ENCODE measurements at regions not wholly inside any gene's neighbourhood (a gene's known extent, or its start where the extent isn't known, plus 50 kb on each side); places are given as distances from the start of the nearest gene placed in this dataset.

DNA sequence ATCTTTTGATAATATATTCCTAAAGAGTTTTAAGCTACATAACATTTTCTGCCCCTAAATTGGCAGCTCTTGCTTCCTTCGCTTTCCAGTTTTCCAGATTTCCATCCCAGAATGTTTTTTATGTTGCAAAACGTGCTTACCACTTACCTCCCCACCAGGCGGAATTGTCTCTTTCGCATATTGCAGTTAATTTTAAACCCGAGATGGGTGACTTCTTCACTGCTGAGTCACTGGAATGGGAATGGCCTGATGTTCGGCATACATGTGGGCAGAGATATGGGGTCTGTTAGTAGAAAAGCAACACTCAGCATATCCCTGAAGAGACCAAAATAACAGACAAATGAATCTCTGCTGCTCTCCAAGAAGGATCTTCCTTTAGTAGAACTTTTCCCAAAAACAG is 491.2 kb downstream of the PREX1 start:
- H3K27ac ChIP-seq (ENCODE audit: low read depth in 1 of 2, low read length in 2 of 2): no peak overlapping the region
- Mint-ChIP-seq H3K9me3 (peaks cover 0 to 5% (median 0%) of the 10 kb centered on the region in 7 donors), H3K36me3 (no peaks in the 10 kb centered on the region), H3K27me3 (ENCODE audit: low read depth in 3 of 3) (peaks cover 6 to 13% (median 11%) of the 10 kb centered on the region in 3 donors), H3K4me1 (no peaks in the 10 kb centered on the region), H3K27ac (no peak overlapping the region), H3K4me3 (no peak overlapping the region)
- H3K27me3 ChIP-seq (ENCODE audit: control insufficient read depth in 2 of 2, insufficient read depth in 2 of 2, low read length in 2 of 2): peaks cover 0 to 3% of the 10 kb centered on the region in 2 donors
- no peaks in the 10 kb centered on the region for H3K79me2 ChIP-seq (ENCODE audit: insufficient read depth, low read length)
- H3K4me1 ChIP-seq (ENCODE audit: control insufficient read depth in 1 of 2, insufficient read depth in 2 of 2, low read length in 2 of 2): no peaks in the 10 kb centered on the region
- H3K4me2 ChIP-seq (replicated peaks; ENCODE audit: extremely low read depth, low read length, poor library complexity, severe bottlenecking): no peak overlapping the region
- no peak for DNase-seq
- no peaks in the 10 kb centered on the region for H3K36me3 ChIP-seq (replicated peaks in 1 of 2; ENCODE audit: control insufficient read depth in 1 of 2, insufficient read depth in 2 of 2, low read length in 2 of 2)
- TF ChIP-seq, protein P1, sequence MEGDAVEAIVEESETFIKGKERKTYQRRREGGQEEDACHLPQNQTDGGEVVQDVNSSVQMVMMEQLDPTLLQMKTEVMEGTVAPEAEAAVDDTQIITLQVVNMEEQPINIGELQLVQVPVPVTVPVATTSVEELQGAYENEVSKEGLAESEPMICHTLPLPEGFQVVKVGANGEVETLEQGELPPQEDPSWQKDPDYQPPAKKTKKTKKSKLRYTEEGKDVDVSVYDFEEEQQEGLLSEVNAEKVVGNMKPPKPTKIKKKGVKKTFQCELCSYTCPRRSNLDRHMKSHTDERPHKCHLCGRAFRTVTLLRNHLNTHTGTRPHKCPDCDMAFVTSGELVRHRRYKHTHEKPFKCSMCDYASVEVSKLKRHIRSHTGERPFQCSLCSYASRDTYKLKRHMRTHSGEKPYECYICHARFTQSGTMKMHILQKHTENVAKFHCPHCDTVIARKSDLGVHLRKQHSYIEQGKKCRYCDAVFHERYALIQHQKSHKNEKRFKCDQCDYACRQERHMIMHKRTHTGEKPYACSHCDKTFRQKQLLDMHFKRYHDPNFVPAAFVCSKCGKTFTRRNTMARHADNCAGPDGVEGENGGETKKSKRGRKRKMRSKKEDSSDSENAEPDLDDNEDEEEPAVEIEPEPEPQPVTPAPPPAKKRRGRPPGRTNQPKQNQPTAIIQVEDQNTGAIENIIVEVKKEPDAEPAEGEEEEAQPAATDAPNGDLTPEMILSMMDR (IDR thresholded peaks at IDR 0.05): no peak
- no peaks in the 10 kb centered on the region for H4K20me1 ChIP-seq (ENCODE audit: insufficient read depth, low read length)
- no peak overlapping the region for H3K4me3 ChIP-seq (replicated peaks in 1 of 3; ENCODE audit: low read depth in 2 of 3, low read length in 3 of 3)
- H2AFZ ChIP-seq (ENCODE audit: insufficient read depth, low read depth, low read length, poor library complexity, severe bottlenecking): no peak overlapping the region
- intact Hi-C loops (cut with micrococcal nuclease): no loop called here
- H3K9ac ChIP-seq (ENCODE audit: insufficient read depth, low read length, poor library complexity, severe bottlenecking): no peak overlapping the region
- no CpG with 5 or more reads among the region's 6 CpGs for WGBS (ENCODE audit: insufficient coverage)
- H3K9me3 ChIP-seq (replicated peaks in 1 of 2; ENCODE audit: control insufficient read depth in 1 of 2, insufficient read depth in 1 of 2, low read length in 2 of 2): no peaks in the 10 kb centered on the region

DNA sequence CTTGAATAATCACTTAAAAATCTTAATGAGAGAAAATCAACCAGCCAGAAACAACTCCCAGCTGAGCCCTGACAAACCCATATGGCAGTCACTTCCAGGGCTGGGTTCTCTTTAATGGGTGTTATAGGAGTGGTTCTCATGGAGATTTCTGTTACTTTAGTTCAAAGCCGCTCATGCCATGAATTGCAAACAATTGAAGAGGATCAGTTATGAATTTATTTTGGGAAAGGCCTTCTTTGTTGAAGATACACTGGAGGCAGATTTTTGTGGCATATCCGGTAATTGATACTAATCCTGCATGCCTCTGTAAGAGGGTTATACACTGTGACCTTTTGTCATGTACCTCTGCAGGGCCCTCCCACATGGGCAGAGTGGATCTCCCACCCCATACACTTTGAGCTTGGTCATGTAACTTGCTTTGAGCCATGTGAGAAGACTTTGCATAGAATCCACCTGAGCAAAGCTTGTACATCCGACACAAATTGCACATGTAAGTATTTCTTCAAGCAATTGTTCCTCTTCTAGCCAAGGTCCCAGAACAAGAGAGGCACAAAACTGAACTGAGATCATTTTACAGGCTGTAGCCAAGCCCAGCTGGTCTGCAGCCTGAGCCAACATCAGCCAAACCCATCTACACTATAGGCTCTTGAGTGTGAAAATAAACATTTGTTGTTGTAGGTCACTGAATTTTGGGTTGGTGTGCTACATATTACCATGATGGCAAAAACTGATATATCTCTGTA is 492.3 kb downstream of the PREX1 start:
- H3K9ac ChIP-seq (ENCODE audit: insufficient read depth, low read length, poor library complexity, severe bottlenecking): no peak overlapping the region
- H3K27me3 ChIP-seq (ENCODE audit: control insufficient read depth in 2 of 2, insufficient read depth in 2 of 2, low read length in 2 of 2): peaks cover 0 to 3% of the 10 kb centered on the region in 2 donors
- H3K27ac Mint-ChIP-seq: no peak overlapping the region
- H3K4me3 Mint-ChIP-seq: no peak overlapping the region
- H3K4me3 ChIP-seq (replicated peaks in 1 of 3; ENCODE audit: low read depth in 2 of 3, low read length in 3 of 3): no peak overlapping the region
- peaks cover 3 to 13% (median 11%) of the 10 kb centered on the region in 3 donors for H3K27me3 Mint-ChIP-seq (ENCODE audit: low read depth in 3 of 3)
- no peaks in the 10 kb centered on the region for H3K36me3 ChIP-seq (replicated peaks in 1 of 2; ENCODE audit: control insufficient read depth in 1 of 2, insufficient read depth in 2 of 2, low read length in 2 of 2)
- no peaks in the 10 kb centered on the region for H3K9me3 ChIP-seq (replicated peaks in 1 of 2; ENCODE audit: control insufficient read depth in 1 of 2, insufficient read depth in 1 of 2, low read length in 2 of 2)
- no peaks in the 10 kb centered on the region for H4K20me1 ChIP-seq (ENCODE audit: insufficient read depth, low read length)
- H3K36me3 Mint-ChIP-seq: no peaks in the 10 kb centered on the region
- no peak overlapping the region for H3K4me2 ChIP-seq (replicated peaks; ENCODE audit: extremely low read depth, low read length, poor library complexity, severe bottlenecking)
- TF ChIP-seq, protein P1 (IDR thresholded peaks at IDR 0.05): no peak
- H3K4me1 Mint-ChIP-seq: no peaks in the 10 kb centered on the region
- no peaks in the 10 kb centered on the region for H3K79me2 ChIP-seq (ENCODE audit: insufficient read depth, low read length)
- no peaks in the 10 kb centered on the region for H3K4me1 ChIP-seq (ENCODE audit: control insufficient read depth in 1 of 2, insufficient read depth in 2 of 2, low read length in 2 of 2)
- no peak for DNase-seq
- intact Hi-C loops (cut with micrococcal nuclease): no loop called here
- peaks cover 0 to 5% (median 0%) of the 10 kb centered on the region in 7 donors for H3K9me3 Mint-ChIP-seq
- no peak overlapping the region for H3K27ac ChIP-seq (ENCODE audit: low read depth in 1 of 2, low read length in 2 of 2)
- WGBS (ENCODE audit: insufficient coverage): 86% methylated on average over 1 of the region's 3 CpGs
- no peak overlapping the region for H2AFZ ChIP-seq (ENCODE audit: insufficient read depth, low read depth, low read length, poor library complexity, severe bottlenecking)

Data from CD14-positive monocyte (primary cell).